NCI-H526 (cell line): ENCODE measurements at regions not wholly inside any gene's neighbourhood (a gene's known extent, or its start where the extent isn't known, plus 50 kb on each side); places are given as distances from the start of the nearest gene placed in this dataset.
"Not testable (repeated sequence)": the region's sequence is repeated elsewhere in the genome, so short reads cannot be mapped to it uniquely, and the experiment has no call there.

Experiments used
- DNase-seq, 2 experiments: peaks; one replicate each; lab custom pipeline; 2025; lab: John Stamatoyannopoulos, UW

GRCh38 chr18:78813936-78814710, 165.5 kb upstream of the SALL3 start:
- no peak for DNase-seq

GRCh38 chr18:78814766-78815165, 164.9 kb upstream of the SALL3 start:
- no peak for DNase-seq

DNA sequence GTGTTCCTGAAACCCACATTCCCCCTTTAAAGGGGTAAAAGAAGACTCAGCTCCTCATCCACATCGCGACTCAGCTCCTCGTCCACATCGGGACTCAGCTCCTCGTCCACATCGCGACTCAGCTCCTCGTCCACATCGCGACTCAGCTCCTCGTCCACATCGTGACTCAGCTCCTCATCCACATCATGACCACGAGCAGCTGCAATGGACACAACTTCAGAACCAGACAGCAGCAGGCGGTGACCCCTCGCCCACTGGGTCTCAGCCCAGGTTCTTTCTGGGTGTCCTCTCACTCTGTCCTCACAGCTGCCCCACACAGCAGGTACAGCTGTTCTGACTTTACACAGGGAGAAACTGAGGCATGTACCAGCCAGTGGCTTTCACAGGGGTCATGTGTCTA, 163.5 kb upstream of the SALL3 start:
- no peak for DNase-seq

DNA sequence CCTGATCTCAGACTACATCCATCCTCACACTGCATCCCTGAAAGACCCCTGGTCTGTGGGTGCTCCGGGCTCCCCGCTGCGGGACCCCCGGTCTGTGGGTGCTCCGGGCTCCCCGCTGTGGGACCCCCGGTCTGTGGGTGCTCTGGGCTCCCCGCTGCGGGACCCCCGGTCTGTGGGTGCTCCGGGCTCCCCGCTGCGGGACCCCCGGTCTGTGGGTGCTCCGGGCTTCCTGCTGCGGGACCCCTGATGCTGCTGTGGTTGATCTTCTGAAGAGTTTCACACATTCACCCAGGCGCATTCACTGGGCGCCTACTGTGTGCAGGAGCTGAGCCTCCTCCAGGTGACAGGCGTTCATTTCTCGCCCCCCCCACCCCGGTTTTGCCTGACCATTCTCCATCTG, 162.7 kb upstream of the SALL3 start:
- DNase-seq = no peak

DNA sequence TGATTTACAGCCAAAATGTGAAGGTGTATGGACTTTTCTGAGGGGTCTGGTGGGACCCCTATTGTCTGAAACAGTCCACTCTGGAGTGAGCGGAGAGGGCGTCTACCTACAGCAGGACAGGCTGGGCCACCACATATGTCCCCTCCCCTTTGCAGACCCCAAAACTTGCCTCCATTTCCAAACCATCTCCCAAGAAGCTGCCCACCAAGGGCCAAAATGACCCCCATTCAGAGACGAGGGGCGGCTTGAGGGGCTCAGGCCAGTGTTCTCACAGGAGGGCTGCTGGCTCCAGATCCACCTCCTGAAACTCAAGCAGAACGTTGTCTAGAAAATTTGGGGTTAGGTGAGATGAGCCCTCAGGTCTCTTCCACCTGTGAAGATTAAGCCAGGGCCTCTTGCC, 161.1 kb upstream of the SALL3 start:
- DNase-seq = no peak

GRCh38 chr18:78818961-78819360, 160.7 kb upstream of the SALL3 start:
- DNase-seq = no peak

DNA sequence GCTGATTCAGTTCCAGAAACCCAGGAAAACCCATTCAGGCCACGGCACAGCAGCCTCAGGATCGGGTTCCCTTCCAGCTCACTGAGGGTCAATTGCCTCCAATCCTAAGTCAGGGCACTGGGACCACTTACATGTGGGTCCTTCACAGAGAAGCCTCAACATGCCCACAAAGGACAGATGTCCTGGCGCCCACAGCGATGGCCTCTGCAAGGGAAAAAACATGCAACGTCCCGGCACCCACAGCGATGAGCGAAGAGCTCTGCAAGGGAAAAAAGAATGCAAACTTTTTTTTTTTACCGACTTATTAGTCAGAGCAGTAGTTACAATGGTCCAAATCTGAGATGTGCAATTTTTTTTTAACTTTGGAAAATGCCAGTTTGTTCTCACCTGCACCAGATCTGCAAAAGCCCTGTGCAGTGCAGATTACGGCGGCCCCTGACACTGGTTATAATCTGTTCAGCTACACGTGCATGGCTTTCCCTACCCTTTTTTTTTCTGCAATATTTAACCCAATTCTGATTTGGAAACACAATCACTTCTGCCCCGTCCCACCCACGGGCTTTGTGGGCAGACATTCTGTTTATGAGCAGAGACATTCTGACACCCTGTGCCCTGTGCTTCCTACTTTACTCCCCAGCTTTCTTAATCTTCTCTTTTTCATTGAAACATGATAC, 159.3 kb upstream of the SALL3 start:
- no peak for DNase-seq

- no peak for DNase-seq
Measured at GRCh38 chr18:78821396-78821795, 158.2 kb upstream of the SALL3 start.

- DNase-seq = no peak
Measured at GRCh38 chr18:78822171-78822948, 157.3 kb upstream of the SALL3 start.

DNA sequence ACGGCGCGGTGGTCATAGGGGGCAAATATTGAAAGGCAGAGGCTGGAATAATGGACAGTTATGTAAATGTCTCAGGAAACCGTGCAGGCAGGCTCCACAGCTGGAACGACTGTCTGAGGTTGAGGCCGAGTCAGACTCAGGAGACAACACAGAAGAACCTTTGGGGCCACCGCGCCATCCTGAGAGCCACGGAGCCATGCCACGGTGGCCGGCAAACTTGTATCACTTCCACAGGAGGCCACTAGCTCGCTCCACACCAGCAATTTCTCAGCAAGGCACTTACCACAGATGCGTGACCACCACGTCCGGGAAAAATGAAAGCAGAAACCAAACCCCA, 156.7 kb upstream of the SALL3 start:
- no peak for DNase-seq

- DNase-seq = no peak
Measured at GRCh38 chr18:78825168-78825567, 154.4 kb upstream of the SALL3 start.

DNA sequence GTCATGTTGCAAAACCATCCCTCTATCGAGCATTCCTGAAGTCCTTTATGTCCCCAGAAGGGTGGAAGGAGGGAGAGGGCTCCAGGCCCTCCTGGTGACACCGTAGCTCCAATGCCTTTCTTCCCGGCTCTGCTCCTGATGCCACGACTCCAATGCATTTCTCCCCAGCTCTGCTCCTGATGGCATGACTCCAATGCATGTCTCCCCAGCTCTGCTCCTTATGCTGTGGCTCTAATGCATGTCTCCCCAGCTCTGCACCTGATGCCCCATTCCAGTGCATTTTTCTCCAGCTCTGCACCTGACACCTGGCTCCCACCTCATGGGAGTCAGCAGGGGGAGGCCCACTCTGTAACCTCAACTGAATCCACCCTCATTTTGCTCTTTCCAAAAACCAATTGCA, 153.0 kb upstream of the SALL3 start:
- DNase-seq = no peak

DNA sequence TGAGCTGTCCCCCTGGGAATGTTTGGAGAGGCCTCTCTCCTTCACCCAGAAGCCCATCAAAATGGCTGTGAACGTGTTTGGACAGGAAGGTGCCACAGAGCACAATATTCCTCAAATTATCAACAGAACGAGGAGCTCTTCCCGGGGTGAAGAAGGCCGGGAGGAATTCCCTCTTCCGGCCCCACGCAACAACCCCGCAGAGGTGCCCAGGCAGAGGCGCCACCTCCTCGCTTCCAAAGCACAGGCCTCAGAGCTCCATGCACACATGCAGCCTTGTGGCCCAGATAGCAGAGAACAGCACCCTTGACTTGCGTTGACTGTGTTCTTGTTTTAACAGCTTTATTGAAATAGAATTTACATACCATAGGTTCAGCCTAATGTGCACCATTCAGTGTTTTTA, 152.5 kb upstream of the SALL3 start:
- DNase-seq = no peak

DNA sequence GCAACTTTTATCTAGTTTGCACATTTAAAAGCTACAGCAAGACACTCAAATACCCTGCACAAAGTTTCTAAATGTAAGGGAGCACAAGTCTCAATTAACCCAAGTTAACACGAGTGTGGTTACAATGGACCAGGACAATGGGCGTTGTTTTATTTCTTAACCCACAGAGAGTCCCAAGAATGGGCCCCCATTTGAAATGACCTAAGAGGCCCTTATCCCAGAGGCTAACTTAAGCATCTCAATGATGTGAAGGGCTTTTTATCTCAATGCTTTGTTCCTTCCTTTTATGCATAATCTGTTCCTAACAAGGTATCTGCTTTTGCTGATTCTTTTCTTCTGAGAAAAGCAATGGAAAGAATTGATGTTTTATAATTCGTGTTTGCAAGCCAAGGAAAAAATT, 151.5 kb upstream of the SALL3 start:
- no peak for DNase-seq

- DNase-seq = not testable (repeated sequence)
Measured at GRCh38 chr18:78829026-78829425, 150.6 kb upstream of the SALL3 start.

- DNase-seq = no peak
Measured at GRCh38 chr18:78830161-78830560, 149.5 kb upstream of the SALL3 start.

DNA sequence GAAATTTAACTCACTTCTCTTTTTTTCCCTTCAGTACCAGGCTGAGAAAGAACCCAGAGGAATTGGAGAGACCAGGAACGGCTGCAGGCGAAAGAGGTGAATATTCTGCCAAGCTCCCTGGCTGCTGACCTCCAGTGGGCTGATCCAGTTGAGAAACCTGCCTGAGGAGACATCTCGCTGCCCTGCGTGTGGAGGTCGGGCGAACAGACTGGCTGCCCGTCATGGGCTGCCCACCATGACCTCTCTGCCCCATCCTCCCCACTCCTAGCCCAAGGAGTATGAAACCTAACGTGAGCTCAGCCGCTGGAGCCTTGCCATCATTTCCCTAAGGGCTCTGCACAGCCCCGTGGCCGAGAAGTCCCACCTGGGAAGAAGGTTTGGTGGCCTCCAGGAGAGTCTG, 148.8 kb upstream of the SALL3 start:
- no peak for DNase-seq

DNA sequence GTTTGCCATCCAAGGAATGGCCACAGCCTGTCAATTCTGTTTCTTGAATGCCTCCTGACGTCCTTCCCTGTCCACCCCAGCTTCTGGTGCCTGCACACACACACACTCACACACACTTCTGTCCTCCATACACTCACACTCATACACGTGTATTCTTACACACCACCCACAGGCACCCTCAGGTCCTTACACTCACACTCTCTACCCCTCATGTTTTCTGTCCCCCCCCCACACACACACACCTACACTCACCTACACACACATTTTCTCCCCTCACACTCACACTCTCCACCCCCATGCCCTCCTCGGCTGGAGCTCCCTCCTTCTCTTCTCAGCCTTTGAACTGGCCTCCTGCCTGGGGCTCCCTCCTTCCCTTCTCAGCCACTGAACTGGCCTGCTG, 148.0 kb upstream of the SALL3 start:
- DNase-seq = no peak

- no peak for DNase-seq
Measured at GRCh38 chr18:78833833-78834232, 145.8 kb upstream of the SALL3 start.

- DNase-seq = no peak
Measured at GRCh38 chr18:78836838-78837237, 142.8 kb upstream of the SALL3 start.

GRCh38 chr18:78837754-78838153, 141.9 kb upstream of the SALL3 start:
- DNase-seq = no peak

- DNase-seq = no peak
Measured at GRCh38 chr18:78838183-78838582, 141.4 kb upstream of the SALL3 start.

GRCh38 chr18:78849046-78849445, 130.6 kb upstream of the SALL3 start:
- DNase-seq = no peak
